ENCODE measurements at regions not wholly inside any gene's neighbourhood (a gene's known extent, or its start where the extent isn't known, plus 50 kb on each side); places are given as distances from the start of the nearest gene placed in this dataset.

DNA sequence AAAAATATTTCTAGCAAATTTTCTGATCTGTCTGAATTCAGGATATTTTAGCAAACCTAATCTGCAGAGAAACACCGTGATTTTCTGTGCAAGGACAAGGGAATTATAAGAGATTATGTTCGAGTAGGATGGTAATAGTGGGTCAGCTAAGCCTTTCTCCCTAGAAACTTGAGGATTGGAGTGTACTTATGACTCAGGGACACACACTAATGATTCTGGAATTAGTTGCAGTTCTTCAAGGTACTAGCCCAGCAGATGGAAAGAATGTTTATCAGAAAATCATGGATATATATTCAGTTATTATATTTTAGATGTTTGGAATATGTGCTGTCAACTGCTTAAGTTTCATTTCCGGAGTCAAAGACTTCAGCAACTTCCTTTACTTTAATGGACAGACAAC lies 177.1 kb upstream of the MAP3K7 start:
- DNase-seq: no peak
- H2BK12ac ChIP-seq (ENCODE audit: insufficient read length, low read depth, low read length): no peak overlapping the region
- no peak overlapping the region for H4K8ac ChIP-seq (replicated peaks; ENCODE audit: insufficient read length, low read depth, low read length)
- no peak overlapping the region for H2BK120ac ChIP-seq (ENCODE audit: low read depth, low read length, poor library complexity, severe bottlenecking)
- no peak overlapping the region for H2BK15ac ChIP-seq (ENCODE audit: low read depth, low read length)
- H4K91ac ChIP-seq (ENCODE audit: insufficient read length, low read depth, low read length): no peak overlapping the region
- no peak overlapping the region for H3K56ac ChIP-seq (ENCODE audit: insufficient read length, low read depth, low read length)
- Mint-ChIP-seq H3K27me3 (ENCODE audit: low read depth) (no peaks in the 10 kb centered on the region), H3K36me3 (ENCODE audit: insufficient read depth in 1 of 3, low read depth in 3 of 3) (no peaks in the 10 kb centered on the region), H3K27ac (no peak overlapping the region), H3K9me3 (no peaks in the 10 kb centered on the region; a peak in 1 of 5 replicates), H3K4me3 (no peak overlapping the region), H3K4me1 (peaks cover 5% of the 10 kb centered on the region in 2 experiments; a peak in 3 of 4 replicates)
- no peaks in the 10 kb centered on the region for H3K27me3 ChIP-seq (ENCODE audit: insufficient read depth, low read length)
- TF ChIP-seq, protein P1, sequence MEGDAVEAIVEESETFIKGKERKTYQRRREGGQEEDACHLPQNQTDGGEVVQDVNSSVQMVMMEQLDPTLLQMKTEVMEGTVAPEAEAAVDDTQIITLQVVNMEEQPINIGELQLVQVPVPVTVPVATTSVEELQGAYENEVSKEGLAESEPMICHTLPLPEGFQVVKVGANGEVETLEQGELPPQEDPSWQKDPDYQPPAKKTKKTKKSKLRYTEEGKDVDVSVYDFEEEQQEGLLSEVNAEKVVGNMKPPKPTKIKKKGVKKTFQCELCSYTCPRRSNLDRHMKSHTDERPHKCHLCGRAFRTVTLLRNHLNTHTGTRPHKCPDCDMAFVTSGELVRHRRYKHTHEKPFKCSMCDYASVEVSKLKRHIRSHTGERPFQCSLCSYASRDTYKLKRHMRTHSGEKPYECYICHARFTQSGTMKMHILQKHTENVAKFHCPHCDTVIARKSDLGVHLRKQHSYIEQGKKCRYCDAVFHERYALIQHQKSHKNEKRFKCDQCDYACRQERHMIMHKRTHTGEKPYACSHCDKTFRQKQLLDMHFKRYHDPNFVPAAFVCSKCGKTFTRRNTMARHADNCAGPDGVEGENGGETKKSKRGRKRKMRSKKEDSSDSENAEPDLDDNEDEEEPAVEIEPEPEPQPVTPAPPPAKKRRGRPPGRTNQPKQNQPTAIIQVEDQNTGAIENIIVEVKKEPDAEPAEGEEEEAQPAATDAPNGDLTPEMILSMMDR (conservative IDR thresholded peaks at IDR 0.05): no peak
- H3K23ac ChIP-seq (ENCODE audit: insufficient read length, low read depth, low read length): no peak overlapping the region
- H3K79me1 ChIP-seq (ENCODE audit: insufficient read depth, low read depth, low read length, poor library complexity, severe bottlenecking): no peaks in the 10 kb centered on the region
- WGBS (ENCODE audit: extremely low coverage, insufficient read length, low lambda C conversion rate): no CpG with 5 or more reads among the region's 3 CpGs
- no peak overlapping the region for H3K27ac ChIP-seq (ENCODE audit: insufficient read length, low read depth, low read length)
- no peaks in the 10 kb centered on the region for H4K20me1 ChIP-seq (ENCODE audit: control insufficient read depth, insufficient read depth, insufficient read length)
- no peaks in the 10 kb centered on the region for H3K79me2 ChIP-seq (ENCODE audit: insufficient read depth, low read length)
- H2AFZ ChIP-seq (ENCODE audit: low read length): no peak overlapping the region
- no peak overlapping the region for H3K9ac ChIP-seq (ENCODE audit: extremely low read depth, insufficient read length, low read length)
- no peak overlapping the region for H2BK5ac ChIP-seq (ENCODE audit: insufficient read length, low read length)
- H3K4me1 ChIP-seq (ENCODE audit: insufficient read depth, low read length): no peaks in the 10 kb centered on the region
- H3K18ac ChIP-seq (ENCODE audit: insufficient read length, low read depth, low read length): no peak overlapping the region
- H4K5ac ChIP-seq (ENCODE audit: insufficient read length, low read depth, low read length): no peak overlapping the region
- no peak overlapping the region for H3K4me2 ChIP-seq (ENCODE audit: insufficient read depth, insufficient read length, low read length)
- no peak overlapping the region for H2BK20ac ChIP-seq (ENCODE audit: low read depth, low read length, poor library complexity, severe bottlenecking)
- no peak overlapping the region for H3K4ac ChIP-seq (ENCODE audit: low read depth, low read length)
- H3K14ac ChIP-seq (ENCODE audit: insufficient read depth, low read length): no peak overlapping the region
- H3K9me3 ChIP-seq (ENCODE audit: control insufficient read depth, low read depth, low read length): no peaks in the 10 kb centered on the region
- H3K23me2 ChIP-seq (ENCODE audit: insufficient read length, low read depth, low read length, poor library complexity, severe bottlenecking): no peaks in the 10 kb centered on the region
- no peak overlapping the region for H3T11ph ChIP-seq (ENCODE audit: low read length)
- H2AK5ac ChIP-seq (ENCODE audit: insufficient read length, low read length): no peak overlapping the region

Data from H9 (cell line).